Activated naive CD4-positive, alpha-beta T cell treated with Interleukin-2 at 50 U/mL for 16 hours (primary cell): ENCODE measurements at regions not wholly inside any gene's neighbourhood (a gene's known extent, or its start where the extent isn't known, plus 50 kb on each side); places are given as distances from the start of the nearest gene placed in this dataset.
"Not testable (repeated sequence)": the region's sequence is repeated elsewhere in the genome, so short reads cannot be mapped to it uniquely, and the experiment has no call there.

Experiments used
- DNase-seq: peaks from one replicate; pipeline ENCODE4 v3.0.0-alpha.2; 2020

GRCh38 chr7:17558558-17559332 is 260.3 kb downstream of the AHR start:
- no peak for DNase-seq

GRCh38 chr7:17559388-17559787 is 260.9 kb downstream of the AHR start:
- DNase-seq, result no peak

- DNase-seq, result no peak
Observed at GRCh38 chr7:17560516-17560915, 262.1 kb downstream of the AHR start.

GRCh38 chr7:17560966-17561365 is 262.5 kb downstream of the AHR start:
- no peak for DNase-seq

- DNase-seq, result no peak
Observed at GRCh38 chr7:17564678-17565212, 266.3 kb downstream of the AHR start.

GRCh38 chr7:17580141-17580540 is 281.7 kb downstream of the AHR start:
- no peak for DNase-seq

GRCh38 chr7:17580856-17581255 is 282.4 kb downstream of the AHR start:
- no peak for DNase-seq

GRCh38 chr7:17581301-17581700 is 282.8 kb downstream of the AHR start:
- DNase-seq, result no peak

- DNase-seq, result not testable (repeated sequence)
Observed at GRCh38 chr7:17582696-17583095, 284.2 kb downstream of the AHR start.

- DNase-seq, result no peak
Observed at GRCh38 chr7:17583786-17584185, 285.3 kb downstream of the AHR start.

GRCh38 chr7:17584822-17585221 is 286.4 kb downstream of the AHR start:
- DNase-seq, result no peak

GRCh38 chr7:17586711-17587110 is 288.3 kb downstream of the AHR start:
- no peak for DNase-seq

- DNase-seq, result no peak
Observed at GRCh38 chr7:17588730-17589129, 290.3 kb downstream of the AHR start.

GRCh38 chr7:17589671-17590070 is 291.2 kb downstream of the AHR start:
- DNase-seq, result no peak

- no peak for DNase-seq
Observed at GRCh38 chr7:17590221-17590620, 291.8 kb downstream of the AHR start.

GRCh38 chr7:17593819-17594419 is 295.5 kb downstream of the AHR start:
- no peak for DNase-seq

GRCh38 chr7:17595546-17595945 is 297.1 kb downstream of the AHR start:
- DNase-seq, result no peak

- DNase-seq, result no peak
Observed at GRCh38 chr7:17598305-17598704, 299.9 kb downstream of the AHR start.

GRCh38 chr7:17598846-17599245 is 300.4 kb downstream of the AHR start:
- DNase-seq, result no peak

- no peak for DNase-seq
Observed at GRCh38 chr7:17599733-17600339, 301.4 kb downstream of the AHR start.

- no peak for DNase-seq
Observed at GRCh38 chr7:17600340-17600752, 301.9 kb downstream of the AHR start.

- DNase-seq, result no peak
Observed at GRCh38 chr7:17601921-17602320, 303.5 kb downstream of the AHR start.

GRCh38 chr7:17608114-17608833 is 309.8 kb downstream of the AHR start:
- no peak for DNase-seq
